ENCODE measurements at regions not wholly inside any gene's neighbourhood (a gene's known extent, or its start where the extent isn't known, plus 50 kb on each side); places are given as distances from the start of the nearest gene placed in this dataset.
A peak's percentile ranks its signal among the peaks of the same experiment; 100 is the strongest.
"Not testable (repeated sequence)": the region's sequence is repeated elsewhere in the genome, so short reads cannot be mapped to it uniquely, and the experiment has no call there.

DNA sequence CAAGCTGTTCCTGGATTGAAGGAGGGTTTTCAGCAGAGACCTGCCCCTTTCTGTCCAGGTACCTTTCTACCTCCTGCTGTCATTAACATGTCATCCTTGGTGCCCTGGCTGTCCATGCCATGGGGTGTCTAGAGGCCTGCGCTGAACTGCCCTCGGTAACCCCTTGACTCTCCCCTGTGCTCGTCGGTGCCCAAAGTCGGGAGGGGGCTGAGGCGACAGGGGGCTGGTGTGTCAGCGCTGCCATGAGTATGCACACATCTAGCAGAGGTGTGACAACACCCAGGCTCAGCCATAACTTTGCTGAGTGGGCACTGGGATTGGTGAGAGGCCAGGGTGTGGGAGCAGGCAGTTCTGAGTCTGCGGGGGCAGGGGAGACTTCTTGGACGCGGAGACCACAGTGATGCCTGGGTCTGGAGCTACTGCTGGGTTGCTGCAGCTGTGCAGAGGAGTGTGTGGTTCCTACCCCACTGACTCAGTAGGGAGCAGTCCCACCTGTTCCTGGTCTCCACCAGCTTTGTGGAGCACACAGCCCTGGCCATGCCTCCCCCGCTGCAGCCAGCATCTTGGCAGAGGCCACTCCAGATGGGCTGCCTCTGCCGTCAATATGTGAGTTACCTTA, 376.2 kb upstream of the SEMA3C start:
- no peak for DNase-seq (ENCODE audit: low spot score)
- FAIRE-seq = peak; percentile 79

DNA sequence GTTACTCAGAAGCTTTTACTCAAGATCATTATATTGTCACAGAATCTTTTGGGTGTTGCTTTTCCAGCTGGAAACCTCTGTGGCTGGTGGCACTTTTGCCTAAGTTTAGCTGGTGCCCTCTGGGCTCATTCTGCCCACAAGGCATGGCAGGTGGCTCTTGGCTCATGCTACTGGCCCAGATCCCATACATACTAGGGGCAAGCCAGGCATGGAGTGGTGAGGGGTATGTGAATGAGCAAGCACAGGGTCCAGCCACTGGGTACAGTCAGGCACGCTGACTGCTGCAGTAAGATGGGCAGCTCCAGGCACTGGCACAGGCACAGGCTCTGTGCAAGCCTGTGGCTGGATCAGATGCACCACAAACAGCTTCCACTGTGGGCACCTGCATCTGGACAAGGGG, 375.0 kb upstream of the SEMA3C start:
- FAIRE-seq (peak; percentile 65), DNase-seq (ENCODE audit: low spot score) (no peak)

DNA sequence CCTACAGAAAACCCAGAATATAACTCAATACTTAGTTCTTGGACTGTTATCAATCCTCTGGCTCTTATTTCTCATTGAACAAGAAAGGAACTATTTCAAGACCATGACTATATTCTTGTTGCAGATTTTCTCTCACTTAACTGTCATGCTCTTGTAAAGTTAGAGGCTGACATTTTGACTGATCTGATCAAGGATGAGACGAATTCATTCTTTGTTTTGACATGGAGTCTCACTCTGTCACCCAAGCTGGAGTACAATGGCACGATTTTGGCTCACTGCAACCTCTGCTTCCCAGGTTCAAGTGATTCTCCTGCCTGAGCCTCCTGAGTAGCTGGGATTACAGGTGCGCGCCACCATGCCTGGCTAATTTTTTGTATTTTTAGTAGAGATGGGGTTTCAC, 367.9 kb upstream of the SEMA3C start:
- not testable (repeated sequence) for FAIRE-seq; DNase-seq (ENCODE audit: low spot score)

DNA sequence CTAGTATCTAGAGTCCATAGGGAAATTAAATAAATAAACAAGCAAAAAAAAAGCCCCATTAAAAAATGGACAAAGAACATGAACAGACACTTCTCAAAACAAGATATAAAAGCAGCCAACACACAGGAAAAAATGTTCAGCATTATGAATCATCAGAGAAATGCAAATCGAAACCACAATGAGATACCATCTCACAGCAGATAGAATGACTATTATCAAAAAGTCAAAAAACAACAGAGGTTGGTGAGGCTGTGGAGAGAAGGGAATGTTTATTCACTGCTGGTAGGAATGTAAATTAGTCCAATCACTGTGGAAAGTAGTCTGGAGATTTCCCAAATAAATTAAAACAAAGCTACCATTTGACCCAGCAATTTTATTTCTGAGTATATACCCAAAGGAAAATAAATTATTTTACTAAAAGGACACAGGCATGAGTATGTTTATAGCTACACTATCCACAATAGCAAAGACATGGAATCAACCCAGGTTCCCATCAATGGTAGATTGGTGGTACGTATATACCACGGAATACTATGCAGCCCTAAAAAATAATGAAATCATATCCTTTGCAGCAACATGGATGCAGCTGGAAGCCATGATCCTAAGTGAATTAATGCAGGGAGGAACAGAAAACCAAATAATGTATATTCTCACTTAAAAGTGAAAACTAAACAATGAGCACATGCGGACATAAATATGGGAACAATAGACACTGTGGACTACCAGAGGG, 366.5 kb upstream of the SEMA3C start:
- DNase-seq (ENCODE audit: low spot score) (no peak), FAIRE-seq (peak; percentile 37)

DNA sequence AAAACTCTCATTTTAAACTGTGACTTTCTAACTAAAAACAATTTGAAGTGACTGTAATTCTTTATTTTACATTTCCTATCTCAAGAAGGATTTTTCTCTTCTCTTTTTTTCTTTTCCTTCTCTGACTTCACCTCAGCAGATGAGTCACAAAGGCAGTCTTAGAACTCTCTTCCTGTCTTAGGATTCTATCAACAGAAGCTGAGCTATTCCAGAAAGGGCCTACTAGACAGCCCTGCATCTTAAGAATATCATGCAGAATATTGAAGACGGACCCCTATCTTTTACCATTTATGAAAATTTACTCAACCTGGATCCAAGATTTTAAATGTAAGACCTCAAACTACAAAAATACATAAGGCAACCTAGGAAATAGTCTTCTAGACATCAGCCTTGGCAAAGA, 365.7 kb upstream of the SEMA3C start:
- DNase-seq (ENCODE audit: low spot score) = peak; percentile 76
- no peak for FAIRE-seq

DNA sequence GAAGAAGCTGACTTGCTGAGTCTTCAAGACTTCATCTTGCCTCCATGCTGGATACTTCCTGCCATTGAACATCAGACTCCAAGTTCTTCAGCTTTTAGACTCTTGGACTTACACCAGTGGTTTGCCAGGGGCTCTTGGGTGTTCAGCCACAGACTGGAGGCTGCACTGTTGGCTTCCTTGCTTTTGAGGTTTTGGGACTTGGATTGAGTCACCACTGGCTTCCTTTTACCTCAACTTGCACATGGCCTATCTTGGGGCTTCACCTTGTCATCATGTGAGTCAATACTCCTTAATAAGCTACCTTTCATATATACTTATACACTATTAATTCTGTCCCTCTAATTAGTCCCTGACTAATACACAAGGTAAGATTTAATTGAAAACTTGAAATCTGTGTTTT, 361.7 kb upstream of the SEMA3C start:
- no peak for FAIRE-seq
- DNase-seq (ENCODE audit: low spot score) = no peak

DNA sequence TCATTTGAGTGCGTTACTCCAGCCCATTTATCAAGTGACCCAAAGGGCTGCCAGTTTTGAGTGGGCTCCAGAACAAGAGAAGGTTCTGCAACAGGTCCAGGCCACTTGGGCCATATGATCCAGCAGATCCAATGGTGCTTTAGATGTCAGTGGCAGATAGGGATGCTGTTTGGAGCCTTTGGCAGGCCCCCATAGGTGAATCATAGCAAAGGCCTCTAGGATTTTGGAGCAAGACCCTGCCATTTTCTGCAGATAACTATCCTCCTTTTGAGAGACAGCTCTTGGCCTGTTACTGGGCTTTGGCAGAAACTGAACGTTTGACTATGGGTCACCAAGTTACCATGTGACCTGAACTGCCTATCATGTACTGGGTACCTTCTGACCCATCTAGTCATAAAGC, 358.8 kb upstream of the SEMA3C start:
- DNase-seq (ENCODE audit: low spot score) (no peak), FAIRE-seq (no peak)

DNA sequence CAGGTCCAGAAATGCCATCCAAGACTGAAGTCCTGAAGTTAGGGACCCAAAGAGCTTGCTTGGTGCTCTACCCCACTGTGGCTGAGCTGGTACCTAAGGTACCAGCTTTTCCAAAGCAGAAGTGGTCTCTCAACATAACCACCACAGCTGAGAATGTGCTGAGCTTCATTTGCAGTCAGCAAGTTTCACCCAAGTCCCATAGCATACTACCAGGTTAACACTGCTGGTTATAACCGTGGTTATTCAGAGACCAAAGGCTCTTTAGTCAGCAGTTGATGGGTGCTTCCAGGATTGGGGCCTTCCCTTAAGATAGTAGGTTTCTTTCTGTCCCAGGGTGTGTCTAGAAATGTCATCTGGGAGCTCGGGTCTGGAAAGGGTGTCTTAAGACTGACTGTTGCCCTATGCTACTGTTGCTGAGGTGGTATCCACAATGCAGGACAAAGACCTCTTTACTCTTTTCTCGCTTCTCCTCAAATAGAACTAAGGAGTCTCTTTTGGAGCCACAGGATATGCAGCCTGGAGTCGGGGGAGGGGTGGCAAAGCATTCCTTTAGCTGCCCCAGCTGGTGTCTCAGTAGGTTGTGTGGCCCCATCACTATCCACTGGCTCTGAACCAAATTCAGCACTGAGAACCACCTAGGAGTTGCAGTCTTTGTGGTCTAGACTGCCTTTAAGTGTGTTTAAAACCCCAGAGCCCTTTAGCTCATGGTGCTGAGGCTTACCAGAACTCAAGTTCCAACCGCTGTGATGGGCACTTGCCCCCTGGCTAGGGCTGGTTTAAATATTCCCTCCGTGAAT, 354.9 kb upstream of the SEMA3C start:
- FAIRE-seq (no peak), DNase-seq (ENCODE audit: low spot score) (no peak)

DNA sequence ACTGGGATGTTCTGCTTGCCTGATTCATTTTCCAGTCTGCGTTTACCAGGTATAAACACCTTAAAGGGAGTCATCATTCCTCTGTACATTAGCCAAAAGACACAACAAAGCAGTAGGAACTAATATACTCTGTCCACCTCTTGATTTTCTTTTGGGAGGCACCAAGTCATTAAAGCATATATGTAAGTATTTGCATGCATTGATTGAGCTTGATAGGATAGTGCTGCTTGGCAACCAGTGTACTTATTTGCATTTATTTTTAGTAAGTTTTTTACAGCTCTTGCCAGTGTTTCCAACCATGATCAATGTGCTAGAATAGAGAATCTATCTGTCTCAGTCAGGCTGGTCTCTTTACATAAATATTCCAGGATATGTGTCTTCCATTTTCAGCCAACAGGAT, 353.3 kb upstream of the SEMA3C start:
- FAIRE-seq = no peak
- DNase-seq (ENCODE audit: low spot score) = no peak

DNA sequence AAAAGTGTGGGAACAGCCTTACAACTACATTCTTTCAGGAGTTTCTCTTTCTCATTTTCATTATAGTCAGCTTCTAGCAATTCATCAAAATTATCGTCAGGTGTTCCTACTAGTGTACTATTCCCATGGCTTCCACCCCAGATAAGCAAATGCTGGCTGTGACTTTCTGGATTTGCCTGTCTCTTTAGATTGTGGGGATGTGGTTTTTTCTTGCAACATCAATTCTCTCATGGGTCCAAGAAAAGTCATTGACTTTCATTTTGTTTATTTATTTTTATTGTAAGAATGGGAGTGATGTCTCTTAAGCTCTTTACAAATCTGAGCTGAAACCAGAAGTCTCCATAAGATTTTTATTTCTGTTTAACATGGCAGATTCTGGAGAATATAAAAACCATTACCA, 349.7 kb upstream of the SEMA3C start:
- FAIRE-seq (no peak), DNase-seq (ENCODE audit: low spot score) (no peak)

DNA sequence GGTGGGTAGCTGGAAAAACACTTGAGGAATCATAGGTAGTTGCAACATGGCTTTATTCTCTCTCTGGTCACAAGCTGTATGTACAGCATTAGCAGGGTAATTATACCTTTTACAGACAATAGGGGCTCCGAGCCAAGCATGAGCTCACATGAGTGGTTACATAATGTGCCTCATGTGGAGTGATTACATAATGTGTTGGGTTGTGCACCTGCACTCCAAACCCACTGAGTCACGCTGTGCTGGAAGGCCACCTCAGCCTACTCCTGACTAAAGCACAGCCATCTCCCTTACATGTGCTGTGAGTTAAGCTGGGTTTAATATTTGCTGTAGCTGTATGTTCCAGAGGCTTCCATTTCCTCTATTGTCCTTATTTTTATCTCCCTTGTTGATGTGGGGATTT, 348.7 kb upstream of the SEMA3C start:
- FAIRE-seq (peak; percentile 97), DNase-seq (ENCODE audit: low spot score) (peak; percentile 83)

DNA sequence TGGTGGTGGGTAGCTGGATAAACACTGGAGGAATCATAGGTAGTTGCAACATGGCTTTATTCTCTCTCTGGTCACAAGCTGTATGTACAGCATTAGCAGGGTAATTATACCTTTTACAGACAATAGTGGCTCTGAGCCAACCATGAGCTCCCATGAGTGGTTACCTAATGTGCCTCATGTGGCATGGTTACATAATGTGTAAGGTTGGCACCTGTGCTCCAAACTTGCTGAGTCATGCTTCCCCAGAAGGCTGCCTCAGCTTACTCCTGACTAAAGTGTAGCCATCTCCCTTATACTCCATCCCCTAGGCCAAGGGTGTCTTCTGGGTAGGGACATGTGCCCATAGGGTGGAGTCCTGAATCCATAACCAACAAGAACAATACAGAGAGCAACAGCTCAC, 345.3 kb upstream of the SEMA3C start:
- FAIRE-seq = peak; percentile 96

DNA sequence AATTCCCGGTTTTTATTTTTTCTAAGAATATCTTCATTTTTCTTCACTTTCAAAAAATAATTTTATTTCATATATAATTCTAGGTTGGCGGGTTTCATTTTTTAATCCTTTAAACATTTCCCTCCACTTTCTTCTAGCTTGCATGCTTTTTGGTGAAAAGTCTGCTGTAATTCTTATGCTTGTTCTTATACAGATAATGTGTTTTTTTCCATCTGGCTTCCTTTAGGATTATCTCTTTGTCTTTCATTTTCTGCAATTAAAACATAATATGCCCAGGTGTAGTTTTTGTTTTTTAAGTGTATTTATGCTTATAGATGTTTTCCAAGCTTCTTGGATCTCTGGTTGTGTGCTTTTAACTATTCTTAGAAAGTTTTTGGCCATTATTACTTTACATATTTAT, 341.3 kb upstream of the SEMA3C start:
- no peak for FAIRE-seq
- no peak for DNase-seq (ENCODE audit: low spot score)

More for the DNA sequence above, 345.3 kb upstream of the SEMA3C start:
- DNase-seq (ENCODE audit: low spot score) = peak; percentile 57

DNA sequence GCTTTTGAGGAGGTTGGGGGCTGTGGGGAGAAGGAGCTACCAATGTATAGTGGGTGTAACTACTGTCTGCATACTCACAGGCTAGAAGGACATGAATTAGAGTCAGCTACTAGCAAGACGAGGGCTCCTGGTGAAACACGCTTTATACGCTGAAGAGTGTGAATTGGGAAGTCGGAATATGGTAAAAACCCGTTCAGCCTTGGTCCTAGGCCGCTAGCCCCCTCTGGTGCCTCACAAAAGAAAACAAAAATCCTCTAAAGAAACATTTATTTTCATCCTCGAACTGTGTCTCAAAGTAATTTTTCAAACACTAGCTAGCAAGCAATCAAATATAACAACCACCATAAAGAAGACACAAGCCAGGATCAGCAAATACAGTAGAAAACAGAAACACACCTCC, 338.1 kb upstream of the SEMA3C start:
- DNase-seq (ENCODE audit: low spot score) = no peak
- peak; percentile 74 for FAIRE-seq

DNA sequence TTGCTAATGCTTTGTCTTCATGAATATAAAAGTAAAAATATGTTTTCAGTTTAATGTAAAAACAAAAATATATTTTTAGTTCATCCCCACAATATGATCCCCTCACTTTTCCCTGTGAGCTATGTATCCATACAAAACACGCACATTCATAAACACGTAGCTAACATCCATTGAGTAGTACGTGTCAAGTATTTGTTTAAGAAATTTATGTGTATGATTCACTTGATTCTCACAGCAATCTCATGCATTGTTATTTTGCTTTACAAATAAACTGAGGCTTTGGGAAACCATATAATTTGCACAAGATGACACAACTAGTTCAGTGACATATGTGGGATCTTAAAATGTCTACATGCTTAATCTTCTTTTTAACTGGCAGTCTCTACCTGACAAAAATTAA, 329.6 kb upstream of the SEMA3C start:
- no peak for DNase-seq (ENCODE audit: low spot score)
- no peak for FAIRE-seq

DNA sequence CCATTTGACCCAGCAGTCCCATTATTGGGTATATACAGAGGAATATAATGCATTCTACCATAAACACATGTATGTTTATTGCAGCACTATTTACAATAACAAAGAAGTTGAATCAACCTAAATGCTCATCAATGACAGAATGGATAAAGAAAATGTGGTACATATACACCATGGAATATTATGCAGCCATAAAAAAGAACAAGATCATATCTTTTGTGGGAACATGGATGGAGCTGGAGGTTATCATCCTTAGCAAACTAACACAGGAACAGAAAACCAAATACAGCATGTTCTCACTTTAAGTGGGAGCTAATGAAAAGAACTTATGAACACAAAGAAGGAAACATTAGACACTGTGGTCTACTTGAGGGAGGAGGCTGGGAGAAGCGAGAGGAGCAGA, 328.5 kb upstream of the SEMA3C start:
- DNase-seq (ENCODE audit: low spot score); FAIRE-seq: not testable (repeated sequence)

DNA sequence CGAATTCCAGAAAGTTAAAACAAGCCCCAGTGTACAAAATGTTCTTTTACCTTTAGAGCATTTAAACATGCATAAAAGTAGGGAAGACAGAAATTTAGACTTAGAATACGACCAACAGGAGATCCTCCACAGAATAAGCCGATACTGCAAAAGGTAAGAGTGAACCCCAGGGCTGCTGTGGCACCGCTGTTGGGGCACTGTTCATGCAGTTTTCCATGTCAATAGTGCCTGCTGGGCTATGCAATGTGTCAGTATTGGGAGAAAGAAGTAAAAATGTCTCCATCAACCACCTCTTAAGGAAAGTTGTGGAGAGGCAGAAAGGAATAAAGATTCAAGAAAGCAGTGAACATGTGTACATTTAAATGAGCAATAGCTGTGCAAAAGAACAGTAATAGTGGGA, 326.5 kb upstream of the SEMA3C start:
- FAIRE-seq (no peak), DNase-seq (ENCODE audit: low spot score) (no peak)

DNA sequence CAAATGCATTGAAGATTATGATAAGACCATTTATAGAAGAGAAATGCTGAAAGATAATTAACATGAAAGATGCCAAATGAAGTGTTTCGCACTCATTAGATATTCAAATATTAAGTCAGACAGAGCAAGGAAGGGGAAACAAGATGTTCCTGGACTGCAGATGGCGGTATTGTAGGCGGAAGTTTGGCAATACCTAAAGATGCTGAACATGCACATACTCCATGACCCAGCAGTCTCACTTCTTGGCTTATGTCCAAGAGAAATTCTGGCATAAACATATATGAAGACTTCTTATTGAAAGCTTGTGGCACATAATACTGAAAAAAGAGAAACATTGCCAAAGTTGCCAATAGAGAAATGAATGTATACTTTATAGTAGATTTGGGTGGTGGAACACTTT, 325.4 kb upstream of the SEMA3C start:
- DNase-seq (ENCODE audit: low spot score) = no peak
- FAIRE-seq = peak; percentile 23

DNA sequence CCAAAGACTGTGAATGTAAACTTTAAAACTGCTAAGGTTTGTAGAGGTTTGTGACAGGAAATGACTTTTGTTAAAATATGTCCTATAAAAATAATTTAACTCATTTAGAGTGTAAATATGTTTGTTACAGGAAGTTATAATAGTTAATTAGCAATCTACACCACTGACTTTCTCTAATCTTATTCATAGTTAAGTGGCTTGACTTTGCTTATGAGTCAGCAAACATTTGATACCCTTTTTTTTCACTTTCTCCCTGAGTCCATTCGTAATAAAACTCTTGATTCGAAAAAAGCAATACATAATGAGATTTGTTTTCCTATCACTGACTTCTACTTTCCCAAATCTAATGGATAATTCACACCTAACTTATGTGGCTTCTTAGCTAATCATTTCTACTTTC, 317.7 kb upstream of the SEMA3C start:
- FAIRE-seq (no peak), DNase-seq (ENCODE audit: low spot score) (no peak)

DNA sequence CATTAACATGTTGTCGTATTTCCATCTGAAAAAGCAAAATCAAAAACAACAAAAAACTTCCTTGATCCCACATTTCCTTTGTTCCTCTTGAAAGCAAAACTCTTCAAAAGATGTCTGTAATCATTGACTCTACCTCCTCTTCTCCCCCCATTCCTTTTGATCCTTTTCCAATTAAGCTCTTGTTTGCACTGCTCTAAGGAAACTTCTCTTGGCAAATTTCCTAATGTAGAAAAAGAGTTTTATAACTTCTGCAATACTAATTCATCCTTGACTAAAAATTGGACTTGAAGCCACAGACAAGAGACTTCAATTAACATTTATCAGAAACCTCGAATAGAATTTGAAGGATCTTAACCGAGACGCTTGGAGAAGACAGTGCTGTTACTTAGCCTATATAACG, 317.1 kb upstream of the SEMA3C start:
- FAIRE-seq (no peak), DNase-seq (ENCODE audit: low spot score) (no peak)

DNA sequence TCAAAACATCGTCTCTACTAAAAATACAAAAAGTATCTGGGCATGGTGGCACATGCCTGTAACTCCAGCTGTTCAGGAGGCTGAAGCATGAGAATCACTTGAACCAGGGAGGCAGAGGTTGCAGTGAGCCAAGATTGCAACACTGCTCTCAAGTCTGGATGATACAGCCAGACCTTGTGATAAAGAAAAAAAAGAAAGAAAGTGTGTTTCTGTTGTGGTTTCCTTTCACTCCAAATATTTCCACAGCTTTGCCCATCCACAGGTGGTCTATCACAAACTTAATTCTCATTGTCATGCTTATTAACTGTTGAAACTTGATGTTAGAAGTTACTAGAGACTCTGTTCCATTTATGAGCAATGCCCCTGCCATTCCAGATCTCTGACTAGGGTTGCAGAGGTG, 316.0 kb upstream of the SEMA3C start:
- no peak for FAIRE-seq

DNA sequence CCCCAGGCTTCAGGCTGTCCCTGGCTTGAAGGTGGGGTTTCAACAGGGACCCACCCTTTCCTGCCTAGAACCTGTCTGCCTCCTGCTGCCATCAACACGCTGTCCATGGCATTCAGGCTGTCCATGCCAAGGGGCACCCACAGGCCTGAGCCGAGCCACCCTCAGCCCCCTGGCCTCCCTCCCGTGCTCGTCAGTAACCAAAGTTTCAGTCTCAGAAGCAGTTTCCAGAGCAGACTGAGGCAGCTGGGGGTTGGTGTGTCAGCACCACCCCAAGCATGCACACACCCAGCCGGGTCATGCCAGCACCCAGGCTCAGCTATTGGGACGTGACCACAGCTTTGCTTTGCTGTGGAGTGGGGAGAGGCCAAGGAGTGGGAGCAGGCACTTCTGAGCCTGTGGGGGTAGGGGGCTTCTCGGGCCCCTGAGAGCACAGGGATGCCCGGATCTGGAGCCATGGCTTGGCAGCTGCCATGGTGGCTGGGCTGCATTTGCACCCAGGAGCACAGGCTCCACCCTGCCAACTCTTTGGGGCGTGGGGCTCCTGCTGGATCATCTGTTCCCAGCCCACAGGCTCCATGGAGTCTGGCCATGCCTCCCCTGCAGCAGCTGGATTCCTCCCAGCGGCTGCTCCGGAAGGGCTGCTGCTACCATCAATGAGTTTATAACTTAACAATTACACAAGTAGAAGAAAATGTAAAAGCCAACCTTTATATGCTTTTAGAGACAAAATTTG, 314.5 kb upstream of the SEMA3C start:
- DNase-seq (ENCODE audit: low spot score) (no peak), FAIRE-seq (no peak)

More for the DNA sequence above, 316.0 kb upstream of the SEMA3C start:
- no peak for DNase-seq (ENCODE audit: low spot score)
